IPS-18a (cell line): ENCODE measurements at regions not wholly inside any gene's neighbourhood (a gene's known extent, or its start where the extent isn't known, plus 50 kb on each side); places are given as distances from the start of the nearest gene placed in this dataset.

Source experiments
- H3K27ac ChIP-seq: one replicate; pipeline ENCODE4 v1.5.1; 2013; ENCODE audit warnings: low read length
- H3K27me3 ChIP-seq: one replicate; pipeline ENCODE4 v1.6.1; 2013; ENCODE audit warnings: mild to moderate bottlenecking, low read length; ENCODE audit not compliant: control insufficient read depth, insufficient read depth
- H3K36me3 ChIP-seq: one replicate; pipeline ENCODE4 v1.6.1; 2013; ENCODE audit warnings: low read depth, low read length; ENCODE audit not compliant: control insufficient read depth
- H3K4me1 ChIP-seq: one replicate; pipeline ENCODE4 v1.6.1; 2013; ENCODE audit warnings: low read depth, low read length; ENCODE audit not compliant: control insufficient read depth
- H3K4me3 ChIP-seq: one replicate; pipeline ENCODE4 v1.5.1; 2013; ENCODE audit warnings: low read length
- H3K9ac ChIP-seq: one replicate; pipeline ENCODE4 v1.6.1; 2013; ENCODE audit warnings: mild to moderate bottlenecking, low read length, moderate library complexity
- H3K9me3 ChIP-seq: one replicate; pipeline ENCODE4 v1.6.1; 2013; ENCODE audit warnings: low read depth, low read length; ENCODE audit not compliant: control insufficient read depth

GRCh38 chr9:108552459-108553040 lies 303.2 kb downstream of the ACTL7B start:
- peaks cover 4% of the 10 kb centered on the region for H3K4me1 ChIP-seq
- no peaks in the 10 kb centered on the region for H3K36me3 ChIP-seq
- H3K27me3 ChIP-seq = no peaks in the 10 kb centered on the region
- no peak overlapping the region for H3K9ac ChIP-seq
- no peaks in the 10 kb centered on the region for H3K9me3 ChIP-seq
- no peak overlapping the region for H3K4me3 ChIP-seq
- no peak overlapping the region for H3K27ac ChIP-seq

GRCh38 chr9:108551030-108551841 lies 304.6 kb downstream of the ACTL7B start:
- no peaks in the 10 kb centered on the region for H3K27me3 ChIP-seq
- peaks cover 4% of the 10 kb centered on the region for H3K4me1 ChIP-seq
- H3K4me3 ChIP-seq = no peak overlapping the region
- no peaks in the 10 kb centered on the region for H3K9me3 ChIP-seq
- no peak overlapping the region for H3K9ac ChIP-seq
- no peak overlapping the region for H3K27ac ChIP-seq
- H3K36me3 ChIP-seq = no peaks in the 10 kb centered on the region

- Histone ChIP-seq H3K36me3 (no peaks in the 10 kb centered on the region), H3K4me1 (peaks cover 4% of the 10 kb centered on the region), H3K27ac (no peak overlapping the region), H3K4me3 (no peak overlapping the region), H3K27me3 (no peaks in the 10 kb centered on the region), H3K9me3 (no peaks in the 10 kb centered on the region), H3K9ac (no peak overlapping the region)
Measured at GRCh38 chr9:108550106-108550505, 305.7 kb downstream of the ACTL7B start.

- no peaks in the 10 kb centered on the region for H3K9me3 ChIP-seq
- no peaks in the 10 kb centered on the region for H3K36me3 ChIP-seq
- H3K4me3 ChIP-seq = no peak overlapping the region
- H3K4me1 ChIP-seq = peaks cover 4% of the 10 kb centered on the region
- no peak overlapping the region for H3K27ac ChIP-seq
- H3K9ac ChIP-seq = no peak overlapping the region
- H3K27me3 ChIP-seq = no peaks in the 10 kb centered on the region
Measured at GRCh38 chr9:108549184-108549583, 306.6 kb downstream of the ACTL7B start.

- peaks cover 7% of the 10 kb centered on the region for H3K4me1 ChIP-seq
Measured at GRCh38 chr9:108547411-108548135, 308.2 kb downstream of the ACTL7B start.

GRCh38 chr9:108546215-108546614 lies 309.6 kb downstream of the ACTL7B start:
- no peak overlapping the region for H3K9ac ChIP-seq
- no peak overlapping the region for H3K4me3 ChIP-seq
- no peaks in the 10 kb centered on the region for H3K27me3 ChIP-seq
- peaks cover 7% of the 10 kb centered on the region for H3K4me1 ChIP-seq
- no peak overlapping the region for H3K27ac ChIP-seq
- no peaks in the 10 kb centered on the region for H3K36me3 ChIP-seq
- no peaks in the 10 kb centered on the region for H3K9me3 ChIP-seq

More at GRCh38 chr9:108547411-108548135, 308.2 kb downstream of the ACTL7B start:
- no peak overlapping the region for H3K27ac ChIP-seq
- no peaks in the 10 kb centered on the region for H3K9me3 ChIP-seq
- no peaks in the 10 kb centered on the region for H3K36me3 ChIP-seq
- no peaks in the 10 kb centered on the region for H3K27me3 ChIP-seq
- no peak overlapping the region for H3K4me3 ChIP-seq
- H3K9ac ChIP-seq = no peak overlapping the region

- H3K4me1 ChIP-seq = peaks cover 7% of the 10 kb centered on the region
- no peaks in the 10 kb centered on the region for H3K9me3 ChIP-seq
- H3K27me3 ChIP-seq = no peaks in the 10 kb centered on the region
- no peak overlapping the region for H3K9ac ChIP-seq
- H3K27ac ChIP-seq = no peak overlapping the region
- no peak overlapping the region for H3K4me3 ChIP-seq
- H3K36me3 ChIP-seq = no peaks in the 10 kb centered on the region
Measured at GRCh38 chr9:108545436-108545835, 310.4 kb downstream of the ACTL7B start.

- Histone ChIP-seq H3K9ac (no peak overlapping the region), H3K9me3 (no peaks in the 10 kb centered on the region), H3K27ac (no peak overlapping the region), H3K4me3 (no peak overlapping the region), H3K27me3 (no peaks in the 10 kb centered on the region), H3K4me1 (peaks cover 7% of the 10 kb centered on the region), H3K36me3 (no peaks in the 10 kb centered on the region)
Measured at GRCh38 chr9:108544866-108545265, 310.9 kb downstream of the ACTL7B start.

- peaks cover 3% of the 10 kb centered on the region for H3K4me1 ChIP-seq
- no peaks in the 10 kb centered on the region for H3K9me3 ChIP-seq
- no peak overlapping the region for H3K9ac ChIP-seq
- no peaks in the 10 kb centered on the region for H3K36me3 ChIP-seq
- no peak overlapping the region for H3K27ac ChIP-seq
- H3K4me3 ChIP-seq = no peak overlapping the region
- no peaks in the 10 kb centered on the region for H3K27me3 ChIP-seq
Measured at GRCh38 chr9:108543251-108543778, 312.5 kb downstream of the ACTL7B start.

GRCh38 chr9:108537756-108538155 lies 318.0 kb downstream of the ACTL7B start:
- no peaks in the 10 kb centered on the region for H3K27me3 ChIP-seq
- no peak overlapping the region for H3K9ac ChIP-seq
- no peak overlapping the region for H3K27ac ChIP-seq
- H3K4me3 ChIP-seq = no peak overlapping the region
- H3K9me3 ChIP-seq = no peaks in the 10 kb centered on the region
- no peaks in the 10 kb centered on the region for H3K36me3 ChIP-seq
- no peaks in the 10 kb centered on the region for H3K4me1 ChIP-seq

- Histone ChIP-seq H3K36me3 (no peaks in the 10 kb centered on the region), H3K4me3 (no peak overlapping the region), H3K9ac (no peak overlapping the region), H3K27ac (no peak overlapping the region), H3K27me3 (no peaks in the 10 kb centered on the region), H3K4me1 (no peaks in the 10 kb centered on the region), H3K9me3 (no peaks in the 10 kb centered on the region)
Measured at GRCh38 chr9:108536836-108537601, 318.8 kb downstream of the ACTL7B start.
